ENCODE measurements at regions not wholly inside any gene's neighbourhood (a gene's known extent, or its start where the extent isn't known, plus 50 kb on each side); places are given as distances from the start of the nearest gene placed in this dataset.
"Not testable (repeated sequence)": the region's sequence is repeated elsewhere in the genome, so short reads cannot be mapped to it uniquely, and the experiment has no call there.

- no peaks in the 10 kb centered on the region for H3K36me3 ChIP-seq (ENCODE audit: insufficient read depth, low read length, poor library complexity, severe bottlenecking)
- H3K4me1 ChIP-seq (ENCODE audit: insufficient read depth, low read length, poor library complexity, severe bottlenecking) = no peaks in the 10 kb centered on the region
- intact Hi-C loops (cut with micrococcal nuclease; ENCODE audit: unreplicated experiment) = no loop called here
- TF ChIP-seq EZH2 (IDR thresholded peaks at IDR 0.05; ENCODE audit: borderline replicate concordance, low read depth, low read length, poor library complexity, severe bottlenecking) = no peak
- TF ChIP-seq, protein P1, sequence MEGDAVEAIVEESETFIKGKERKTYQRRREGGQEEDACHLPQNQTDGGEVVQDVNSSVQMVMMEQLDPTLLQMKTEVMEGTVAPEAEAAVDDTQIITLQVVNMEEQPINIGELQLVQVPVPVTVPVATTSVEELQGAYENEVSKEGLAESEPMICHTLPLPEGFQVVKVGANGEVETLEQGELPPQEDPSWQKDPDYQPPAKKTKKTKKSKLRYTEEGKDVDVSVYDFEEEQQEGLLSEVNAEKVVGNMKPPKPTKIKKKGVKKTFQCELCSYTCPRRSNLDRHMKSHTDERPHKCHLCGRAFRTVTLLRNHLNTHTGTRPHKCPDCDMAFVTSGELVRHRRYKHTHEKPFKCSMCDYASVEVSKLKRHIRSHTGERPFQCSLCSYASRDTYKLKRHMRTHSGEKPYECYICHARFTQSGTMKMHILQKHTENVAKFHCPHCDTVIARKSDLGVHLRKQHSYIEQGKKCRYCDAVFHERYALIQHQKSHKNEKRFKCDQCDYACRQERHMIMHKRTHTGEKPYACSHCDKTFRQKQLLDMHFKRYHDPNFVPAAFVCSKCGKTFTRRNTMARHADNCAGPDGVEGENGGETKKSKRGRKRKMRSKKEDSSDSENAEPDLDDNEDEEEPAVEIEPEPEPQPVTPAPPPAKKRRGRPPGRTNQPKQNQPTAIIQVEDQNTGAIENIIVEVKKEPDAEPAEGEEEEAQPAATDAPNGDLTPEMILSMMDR (conservative IDR thresholded peaks at IDR 0.05; ENCODE audit: low read depth, low read length) = no peak
- H3K27ac ChIP-seq (ENCODE audit: low read depth, low read length, poor library complexity, severe bottlenecking) = no peak overlapping the region
- no TSS peak for BruUV-seq (replicated peaks)
- ChIA-PET CTCF (no interaction called here), POLR2A (ENCODE audit: low non-redundant PET) (no interaction called here)
- DNase-seq (ENCODE audit: low spot score) = peak; percentile 33
- H3K9me3 ChIP-seq (ENCODE audit: low read depth, low read length, poor library complexity, severe bottlenecking) = no peaks in the 10 kb centered on the region
- H3K27me3 ChIP-seq (replicated peaks; ENCODE audit: insufficient read depth, low read depth, low read length, poor library complexity) = peaks cover 3% of the 10 kb centered on the region
- H3K4me3 ChIP-seq (ENCODE audit: low read depth, low read length, poor library complexity, severe bottlenecking) = no peak overlapping the region
Measured at GRCh38 chr7:12839508-12840153, 152.2 kb downstream of the ARL4A start.

- intact Hi-C loops (cut with micrococcal nuclease; ENCODE audit: unreplicated experiment); H3K4me3 ChIP-seq (ENCODE audit: low read depth, low read length, poor library complexity, severe bottlenecking); CTCF ChIA-PET; H3K27me3 ChIP-seq (replicated peaks; ENCODE audit: insufficient read depth, low read depth, low read length, poor library complexity); H3K27ac ChIP-seq (ENCODE audit: low read depth, low read length, poor library complexity, severe bottlenecking); H3K4me1 ChIP-seq (ENCODE audit: insufficient read depth, low read length, poor library complexity, severe bottlenecking); H3K9me3 ChIP-seq (ENCODE audit: low read depth, low read length, poor library complexity, severe bottlenecking); H3K36me3 ChIP-seq (ENCODE audit: insufficient read depth, low read length, poor library complexity, severe bottlenecking); BruUV-seq (replicated peaks); DNase-seq (ENCODE audit: low spot score); POLR2A ChIA-PET (ENCODE audit: low non-redundant PET): not testable (repeated sequence)
Measured at GRCh38 chr7:12844732-12845131, 157.3 kb downstream of the ARL4A start.

DNA sequence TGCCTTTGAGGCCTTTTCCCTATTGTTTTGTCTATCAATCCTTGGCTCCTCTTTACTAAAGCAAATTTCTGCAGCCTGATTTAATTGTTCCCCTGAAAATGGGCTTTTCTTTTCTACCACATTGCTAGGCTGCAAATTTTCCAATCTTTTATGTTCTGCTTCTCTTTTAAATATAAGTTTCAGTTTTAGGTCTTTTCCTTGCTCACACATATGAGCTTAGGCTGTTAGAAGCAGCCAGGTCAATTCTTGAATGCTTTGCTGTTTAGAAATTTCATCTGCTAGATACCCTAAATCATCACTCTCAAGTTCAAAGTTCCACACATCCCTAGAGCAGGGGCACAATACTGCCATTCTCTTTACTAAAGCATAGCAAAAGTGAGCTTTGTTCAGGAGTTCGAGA is 159.6 kb downstream of the ARL4A start:
- no peak overlapping the region for H3K27ac ChIP-seq (ENCODE audit: low read depth, low read length, poor library complexity, severe bottlenecking)
- H3K4me1 ChIP-seq (ENCODE audit: insufficient read depth, low read length, poor library complexity, severe bottlenecking) = no peaks in the 10 kb centered on the region
- intact Hi-C loops (cut with micrococcal nuclease; ENCODE audit: unreplicated experiment) = no loop called here
- no peak overlapping the region for H3K4me3 ChIP-seq (ENCODE audit: low read depth, low read length, poor library complexity, severe bottlenecking)
- CTCF ChIA-PET = no interaction called here
- BruUV-seq (replicated peaks) = no TSS peak
- H3K9me3 ChIP-seq (ENCODE audit: low read depth, low read length, poor library complexity, severe bottlenecking) = no peaks in the 10 kb centered on the region
- no peaks in the 10 kb centered on the region for H3K27me3 ChIP-seq (replicated peaks; ENCODE audit: insufficient read depth, low read depth, low read length, poor library complexity)
- no peaks in the 10 kb centered on the region for H3K36me3 ChIP-seq (ENCODE audit: insufficient read depth, low read length, poor library complexity, severe bottlenecking)
- DNase-seq (ENCODE audit: low spot score) = no peak
- TF ChIP-seq, protein P1 (conservative IDR thresholded peaks at IDR 0.05; ENCODE audit: low read depth, low read length) = no peak
- TF ChIP-seq EZH2 (IDR thresholded peaks at IDR 0.05; ENCODE audit: borderline replicate concordance, low read depth, low read length, poor library complexity, severe bottlenecking) = no peak
- POLR2A ChIA-PET (ENCODE audit: low non-redundant PET) = no interaction called here

DNA sequence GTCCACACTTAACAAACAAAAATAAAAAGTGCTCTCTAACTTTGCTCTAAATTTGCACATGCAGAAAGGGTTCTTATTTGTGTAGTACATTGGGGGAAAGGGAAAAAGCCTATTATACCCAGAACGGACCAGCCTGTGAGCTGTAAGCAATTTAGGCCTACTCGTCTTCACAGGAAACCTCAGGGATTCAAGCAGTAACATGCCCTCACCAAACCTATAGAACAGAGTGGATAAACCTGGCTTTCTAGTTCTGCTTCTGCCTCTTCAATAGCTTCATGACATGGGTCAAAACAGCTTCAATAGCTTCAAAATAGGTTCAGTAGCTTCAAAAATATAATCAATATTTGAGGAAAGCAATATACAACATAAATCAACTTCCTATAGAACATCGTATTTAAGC is 163.7 kb downstream of the ARL4A start:
- intact Hi-C loops (cut with micrococcal nuclease; ENCODE audit: unreplicated experiment) = no loop called here
- Histone ChIP-seq H3K4me1 (ENCODE audit: insufficient read depth, low read length, poor library complexity, severe bottlenecking) (no peaks in the 10 kb centered on the region), H3K4me3 (ENCODE audit: low read depth, low read length, poor library complexity, severe bottlenecking) (no peak overlapping the region), H3K27ac (ENCODE audit: low read depth, low read length, poor library complexity, severe bottlenecking) (no peak overlapping the region), H3K27me3 (replicated peaks; ENCODE audit: insufficient read depth, low read depth, low read length, poor library complexity) (no peaks in the 10 kb centered on the region), H3K9me3 (ENCODE audit: low read depth, low read length, poor library complexity, severe bottlenecking) (no peaks in the 10 kb centered on the region), H3K36me3 (ENCODE audit: insufficient read depth, low read length, poor library complexity, severe bottlenecking) (no peaks in the 10 kb centered on the region)
- DNase-seq (ENCODE audit: low spot score) = no peak
- TF ChIP-seq EZH2 (IDR thresholded peaks at IDR 0.05; ENCODE audit: borderline replicate concordance, low read depth, low read length, poor library complexity, severe bottlenecking) = no peak
- TF ChIP-seq, protein P1 (conservative IDR thresholded peaks at IDR 0.05; ENCODE audit: low read depth, low read length) = no peak
- BruUV-seq (replicated peaks) = no TSS peak
- POLR2A ChIA-PET (ENCODE audit: low non-redundant PET) = no interaction called here
- CTCF ChIA-PET = no interaction called here
